GM21723 (cell line): ENCODE measurements at regions not wholly inside any gene's neighbourhood (a gene's known extent, or its start where the extent isn't known, plus 50 kb on each side); places are given as distances from the start of the nearest gene placed in this dataset.

Source experiments
- ATAC-seq: cut with Tn5 transposase; IDR thresholded peaks from one replicate; pipeline ENCODE4 v1.9.1; 2021; ENCODE audit warnings: mild to moderate bottlenecking, moderate library complexity; ENCODE audit not compliant: unreplicated experiment

DNA sequence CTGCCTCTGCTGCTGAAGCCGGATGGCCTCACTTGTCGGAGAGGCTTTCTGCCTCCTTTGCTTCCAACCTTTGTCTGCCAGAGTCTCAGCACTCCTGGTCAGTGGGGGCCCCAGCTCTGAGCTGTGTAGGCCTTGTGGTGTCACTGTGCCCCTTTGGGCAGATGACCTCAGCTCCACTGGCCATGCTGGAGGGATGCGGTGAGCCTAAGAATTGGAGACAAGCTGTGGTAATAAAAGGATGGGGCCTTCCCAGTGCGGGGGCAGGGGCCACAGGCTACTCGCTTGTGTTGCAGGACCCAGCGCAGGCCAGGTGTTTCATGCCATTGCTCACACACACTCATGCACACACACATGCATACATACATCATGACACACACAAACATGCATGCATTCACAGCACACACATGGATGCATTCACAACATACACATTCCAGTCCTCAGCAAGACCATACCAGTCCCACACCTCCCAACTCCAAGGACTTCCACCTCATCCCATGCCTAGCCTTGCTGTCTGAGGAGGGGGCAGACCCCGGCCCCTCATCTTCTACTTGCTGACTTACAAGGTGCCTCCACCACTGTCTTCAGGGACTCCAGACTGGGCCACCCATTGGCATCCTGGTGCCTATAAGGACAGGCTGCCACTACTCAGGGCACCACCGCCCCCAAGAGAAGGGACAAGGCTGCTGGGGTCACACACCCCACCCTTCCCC is 237.7 kb downstream of the SYK start:
- no peak for ATAC-seq

DNA sequence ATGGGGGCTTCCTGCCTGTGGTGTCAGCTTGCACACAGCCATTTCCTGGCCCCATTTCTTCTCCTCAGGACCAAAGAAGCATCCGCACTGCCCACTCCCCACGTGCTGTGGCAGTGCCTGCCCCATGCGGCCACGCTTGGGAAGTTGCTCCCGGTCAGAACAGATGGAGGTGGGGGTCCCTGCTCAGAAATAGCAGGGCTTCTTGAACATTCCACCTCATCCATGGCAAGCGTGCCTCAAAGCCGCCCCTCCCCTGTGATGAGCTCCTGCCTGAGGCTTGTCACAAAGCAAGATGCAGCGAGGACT is 238.2 kb downstream of the SYK start:
- ATAC-seq = no peak

DNA sequence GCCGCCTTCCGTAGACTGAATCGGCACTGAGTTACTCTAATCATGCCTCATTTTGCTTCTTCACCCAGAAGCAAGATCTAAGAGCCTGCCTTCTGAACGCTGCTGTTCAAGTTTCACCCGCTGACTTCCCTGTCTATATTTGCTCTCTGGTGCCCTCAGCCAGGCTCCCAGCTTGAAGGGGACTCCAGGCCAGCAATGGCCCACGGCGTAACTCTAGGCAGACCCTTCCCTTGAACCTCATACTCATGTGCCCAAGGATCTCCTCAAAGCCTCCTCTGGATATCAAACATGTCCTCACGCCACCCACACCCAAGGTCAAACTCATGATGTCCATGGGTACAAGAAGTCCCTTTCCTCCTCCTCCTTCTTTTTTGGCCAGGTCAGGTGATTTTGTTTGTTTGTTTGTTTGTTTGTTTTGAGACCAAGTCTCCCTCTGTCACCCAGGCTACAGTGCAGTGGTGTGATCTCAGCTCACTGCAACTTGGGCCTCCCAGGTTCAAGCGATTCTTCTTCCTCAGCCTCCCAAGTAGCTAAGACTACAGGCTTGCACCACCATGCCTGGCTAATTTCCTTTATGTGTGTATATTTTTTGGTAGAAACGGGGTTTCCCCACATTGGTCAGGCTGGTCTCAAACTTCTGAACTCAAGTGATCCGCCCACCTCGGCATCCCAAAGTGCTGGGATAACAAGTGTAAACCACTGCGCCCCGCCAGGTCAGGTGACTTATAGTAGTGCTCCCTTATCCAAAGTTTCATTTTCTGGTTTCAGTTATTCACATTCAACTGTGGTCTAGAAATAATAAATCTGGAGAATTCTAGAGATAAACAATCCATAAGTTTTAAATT is 239.0 kb downstream of the SYK start:
- ATAC-seq = no peak

DNA sequence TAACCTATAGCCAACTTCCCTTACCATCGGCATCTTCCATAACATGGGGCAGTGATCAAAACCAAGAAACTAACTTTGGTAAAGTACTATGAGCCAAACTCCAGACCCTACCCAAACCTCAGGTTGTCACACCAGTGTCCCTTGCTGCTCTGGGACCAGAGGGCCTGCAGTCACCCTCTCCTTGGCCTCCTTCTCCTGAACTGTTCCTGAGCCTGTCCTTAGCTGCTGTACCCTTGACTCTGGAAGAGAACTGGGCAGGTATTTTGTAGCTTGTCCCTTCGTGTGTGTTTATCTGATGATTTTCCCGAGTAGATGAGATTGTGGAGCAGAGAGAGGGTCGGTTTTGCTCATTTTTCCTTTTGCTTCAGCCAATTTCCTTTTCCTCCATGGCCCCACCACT is 240.4 kb downstream of the SYK start:
- no peak for ATAC-seq

DNA sequence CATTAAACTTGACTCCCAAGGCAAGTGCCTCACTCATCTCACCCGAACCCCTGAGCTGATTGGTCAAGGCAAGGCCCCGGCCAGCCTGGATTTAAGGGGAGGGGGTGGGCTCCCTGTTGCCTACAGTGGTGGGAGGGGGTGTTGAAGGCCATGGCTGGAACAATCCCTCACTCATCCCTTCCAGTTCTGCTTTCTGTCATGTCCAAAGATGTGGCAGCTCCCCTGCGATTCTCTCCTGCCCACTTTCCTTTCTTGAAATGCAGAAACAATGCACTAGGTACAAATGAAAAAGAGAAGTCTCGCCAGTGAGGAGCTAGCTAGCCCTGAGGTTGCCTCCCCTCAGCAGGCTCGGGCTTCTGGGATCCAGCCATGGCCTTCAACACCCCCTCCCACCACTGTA is 240.9 kb downstream of the SYK start:
- ATAC-seq = no peak

DNA sequence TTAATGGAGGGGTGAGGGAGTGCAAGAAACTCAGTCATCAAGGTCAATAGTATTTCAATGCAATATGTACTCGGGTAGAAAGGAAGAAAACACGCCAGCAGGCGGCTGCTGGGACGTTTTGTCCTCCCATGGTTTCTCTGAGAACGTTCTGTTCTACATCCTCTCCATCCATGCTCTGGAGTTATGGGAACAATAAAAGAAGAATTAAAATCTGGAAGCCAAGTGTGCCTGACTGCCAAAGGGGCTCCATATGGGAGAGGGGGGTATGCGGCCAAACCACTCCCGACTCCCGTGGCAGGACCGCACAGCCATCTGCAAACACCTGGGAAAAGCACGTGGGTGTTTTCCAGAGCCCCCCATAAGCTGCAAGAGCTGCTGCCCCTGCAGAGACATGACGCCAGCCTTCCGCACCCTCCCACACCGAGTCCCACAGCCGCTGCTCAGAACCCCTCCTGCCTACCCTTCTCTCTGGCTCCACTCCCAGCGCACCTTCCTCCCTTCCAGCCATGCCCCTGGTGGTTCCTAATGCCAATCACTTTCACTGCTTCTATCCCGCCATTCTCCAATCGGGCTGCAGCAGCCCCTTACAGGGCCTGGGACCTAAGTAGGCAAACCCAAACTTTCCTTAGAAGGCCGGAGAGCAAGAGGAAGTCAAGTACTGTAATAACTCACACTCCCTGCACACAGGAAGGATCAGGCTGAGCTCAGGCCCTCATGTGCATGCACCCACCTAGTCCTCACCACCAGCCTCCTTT is 241.6 kb downstream of the SYK start:
- no peak for ATAC-seq

DNA sequence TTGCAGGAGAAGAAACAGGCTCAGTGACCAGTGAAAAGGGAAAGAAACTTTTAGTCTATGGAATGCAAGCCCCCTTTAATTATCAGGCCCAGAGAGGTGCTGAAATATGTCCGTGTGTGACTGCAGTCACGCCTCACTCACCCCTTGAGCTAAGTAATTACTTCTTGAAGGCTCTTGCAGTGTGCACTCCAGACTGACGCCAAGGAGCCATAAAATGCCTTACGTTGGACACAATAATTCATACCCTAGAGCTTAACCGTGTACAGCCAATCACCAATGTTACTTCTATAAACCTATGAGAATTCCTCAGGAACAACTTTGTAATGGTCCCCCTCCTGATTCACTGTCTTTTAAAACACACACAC is 242.2 kb downstream of the SYK start:
- ATAC-seq = no peak

DNA sequence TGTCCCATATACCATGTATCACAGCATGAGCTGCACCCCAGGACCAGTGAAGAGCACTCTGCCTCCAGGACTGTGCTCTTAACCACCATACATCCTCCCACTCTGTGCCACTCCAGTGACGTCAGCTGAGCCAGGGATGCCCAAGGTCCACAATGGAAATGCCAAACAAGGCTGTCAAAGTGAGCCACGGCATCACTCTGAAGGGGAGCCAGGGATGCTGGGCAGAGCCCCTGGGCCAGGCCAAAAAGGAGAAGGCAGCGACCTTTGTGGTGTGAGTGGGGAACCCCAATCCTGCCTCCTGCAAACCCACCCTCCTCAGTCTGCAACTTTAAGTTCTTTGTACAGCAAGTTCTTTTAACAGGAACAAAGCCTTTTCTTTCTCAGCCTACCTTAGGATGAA is 242.7 kb downstream of the SYK start:
- ATAC-seq = no peak

DNA sequence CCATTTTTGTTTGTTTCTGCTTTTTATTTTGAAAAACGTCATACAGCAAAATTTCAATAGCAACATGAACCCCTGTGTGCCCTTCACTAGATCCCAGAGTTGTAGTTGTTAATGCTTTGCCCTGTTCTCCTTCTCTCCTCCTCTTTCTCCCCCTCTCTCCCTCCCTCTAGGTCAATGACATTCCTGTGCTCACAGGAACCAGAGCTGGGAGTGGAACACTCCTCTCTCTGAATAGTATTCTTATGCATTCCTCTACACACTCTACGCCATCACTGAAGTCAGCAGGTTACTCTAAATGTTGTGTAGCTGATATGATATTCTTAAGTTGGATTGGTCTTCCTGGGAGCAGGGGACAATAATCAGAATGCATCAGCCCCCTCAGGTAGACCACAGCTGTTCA is 243.4 kb downstream of the SYK start:
- ATAC-seq = no peak

DNA sequence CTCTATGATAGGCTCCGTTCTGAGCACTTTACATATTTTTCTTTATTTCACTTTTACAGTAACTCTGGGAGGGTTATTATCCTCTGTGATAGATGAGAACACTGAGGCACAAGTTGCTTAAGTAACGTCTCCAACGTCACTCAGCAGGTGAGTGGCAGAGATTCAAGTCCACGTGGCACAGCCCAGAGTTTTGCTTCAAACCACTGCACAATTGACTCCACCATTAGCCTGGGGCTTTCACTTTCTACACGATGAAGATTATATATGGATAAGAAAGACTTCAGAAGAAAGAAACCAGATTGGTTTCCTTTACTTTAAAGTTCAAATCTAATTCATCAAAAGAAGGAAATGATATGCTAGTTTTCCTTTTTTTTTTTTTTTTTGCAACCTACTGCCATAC is 245.9 kb downstream of the SYK start:
- no peak for ATAC-seq

DNA sequence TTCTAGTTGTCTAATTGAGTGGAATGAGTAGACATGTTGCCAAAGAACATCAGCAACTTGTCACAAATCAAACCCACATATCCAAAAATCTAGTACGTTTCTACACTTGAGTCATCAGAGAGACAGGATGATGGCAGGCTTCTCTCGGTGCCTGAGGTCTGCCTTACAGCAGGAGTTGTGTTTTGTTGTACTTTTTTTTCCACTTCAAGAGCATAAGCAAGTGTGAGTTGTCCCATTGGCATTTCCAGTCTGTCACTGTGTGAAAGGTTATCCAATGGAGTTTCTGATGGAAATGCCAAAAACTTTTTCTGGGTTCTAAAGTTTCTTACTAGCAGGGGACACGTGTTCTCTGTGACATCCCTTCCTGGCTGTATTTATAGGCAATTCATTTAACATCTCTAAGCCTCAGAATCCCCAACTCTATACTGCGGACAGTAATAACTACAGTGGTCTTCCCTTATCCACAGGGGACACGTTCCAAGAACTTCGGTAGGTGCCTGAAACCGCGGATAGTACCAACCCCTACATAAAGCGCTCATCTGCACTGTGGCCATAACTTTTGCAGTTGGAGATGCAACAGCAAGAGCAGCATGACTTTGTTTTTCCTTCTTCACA is 246.5 kb downstream of the SYK start:
- no peak for ATAC-seq

DNA sequence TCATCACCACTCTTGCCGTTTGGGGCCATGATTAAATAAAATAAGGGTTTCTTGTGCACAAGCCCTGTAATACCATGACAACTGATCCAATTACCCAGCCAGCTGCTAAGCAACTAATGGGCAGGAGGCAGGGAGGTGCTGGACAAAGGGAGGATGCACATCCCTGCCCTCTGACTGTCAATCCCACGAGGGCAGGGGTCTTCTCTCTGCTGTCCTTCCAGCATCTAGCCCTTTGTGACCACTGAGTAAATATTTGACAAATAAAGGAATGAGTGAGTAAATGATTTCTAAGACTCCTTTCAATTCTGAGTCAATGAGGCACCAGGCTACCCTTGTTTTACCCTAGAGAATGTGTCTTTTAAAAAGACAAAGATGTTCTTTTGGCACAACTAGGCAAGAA is 247.1 kb downstream of the SYK start:
- no peak for ATAC-seq

DNA sequence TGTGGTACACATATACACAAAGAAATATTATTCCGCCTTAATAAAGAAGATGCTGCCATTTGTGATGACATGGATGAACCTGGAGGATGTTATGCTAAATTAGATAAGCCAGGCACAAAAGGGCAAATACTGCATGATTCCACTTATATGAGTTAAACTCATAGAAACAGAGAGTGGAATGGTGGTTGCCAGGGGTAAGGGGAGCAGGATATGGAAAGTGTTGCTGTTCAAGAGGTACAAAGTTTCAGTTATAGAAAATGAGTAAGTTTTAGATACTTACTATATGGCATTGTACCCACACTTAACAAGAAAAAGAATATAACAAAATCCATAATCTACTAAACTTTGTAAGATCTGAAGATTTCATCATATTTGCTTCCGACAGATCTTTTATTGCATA is 252.2 kb downstream of the SYK start:
- ATAC-seq = no peak

DNA sequence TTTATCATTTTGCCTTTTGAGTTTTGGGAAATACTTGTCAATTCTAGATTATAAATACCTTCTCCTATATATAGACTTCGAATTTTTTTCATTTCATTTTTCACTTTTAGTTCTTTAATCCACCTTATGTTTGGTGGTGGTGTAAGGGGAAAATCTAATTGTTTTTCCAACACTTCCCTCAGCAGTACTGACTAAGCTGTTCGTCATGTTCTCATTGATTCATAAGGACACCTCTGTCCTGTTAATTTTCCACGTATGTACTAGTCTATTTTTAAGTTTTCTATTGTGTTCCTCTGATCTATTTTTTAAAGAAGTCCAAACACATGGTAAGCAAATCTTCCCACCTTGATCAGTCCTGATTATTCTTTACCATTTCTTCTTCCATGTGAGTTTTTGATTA is 254.2 kb downstream of the SYK start:
- ATAC-seq = no peak

DNA sequence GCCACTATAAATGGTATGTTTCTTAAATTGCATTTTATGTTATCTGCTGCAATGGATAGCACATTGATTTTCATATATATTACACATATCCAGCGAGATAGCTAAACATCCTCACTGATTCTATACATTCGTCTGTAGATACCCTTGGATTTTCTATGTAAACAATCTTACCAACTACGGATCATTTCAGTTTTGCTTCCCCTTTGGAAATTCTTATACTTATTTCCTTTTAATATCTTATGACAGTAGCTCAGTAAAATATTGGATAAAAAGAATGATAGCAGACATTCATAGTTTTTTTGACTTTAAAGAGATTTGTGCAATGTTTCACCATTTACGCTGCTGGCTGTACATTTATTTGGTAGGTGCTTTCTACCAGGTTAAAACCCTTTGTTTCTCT is 254.9 kb downstream of the SYK start:
- ATAC-seq = no peak

DNA sequence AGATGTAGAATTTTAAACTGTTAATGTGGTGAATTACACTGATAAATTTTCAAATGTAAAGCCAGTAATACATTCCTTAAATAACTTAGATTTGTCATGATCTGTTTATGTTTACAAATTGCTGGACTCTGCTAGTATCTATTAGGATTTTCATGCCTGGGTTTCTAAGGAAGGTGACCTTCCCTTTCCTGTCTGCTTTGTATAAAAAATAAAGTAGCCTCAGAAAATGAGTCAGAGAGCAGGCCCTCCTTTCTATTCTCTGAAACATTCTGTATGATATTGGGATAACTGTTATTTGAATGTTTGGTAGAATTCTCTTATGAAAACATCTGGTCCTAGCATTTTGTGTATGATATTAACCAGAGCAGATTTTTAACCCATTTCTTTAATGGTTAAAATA is 255.3 kb downstream of the SYK start:
- ATAC-seq = no peak

DNA sequence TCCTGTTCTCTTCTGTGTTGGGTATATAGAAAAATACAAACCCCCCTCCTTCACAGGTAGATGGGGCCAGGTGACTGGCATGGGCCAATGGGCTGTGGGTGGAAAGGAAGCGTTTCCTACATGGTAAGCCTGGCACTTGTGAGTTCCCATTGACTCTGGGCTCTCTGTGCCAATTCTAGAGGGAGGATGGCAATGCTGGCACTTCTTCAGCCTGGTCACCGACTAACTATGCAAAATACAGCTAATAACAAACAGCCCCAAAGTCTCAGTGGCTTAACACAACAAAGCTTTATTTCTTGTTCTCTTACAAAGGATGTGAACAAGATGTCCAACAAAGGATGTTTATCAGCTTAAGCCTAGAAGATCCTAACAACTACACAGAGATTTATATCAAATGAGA is 258.1 kb downstream of the SYK start:
- no peak for ATAC-seq

DNA sequence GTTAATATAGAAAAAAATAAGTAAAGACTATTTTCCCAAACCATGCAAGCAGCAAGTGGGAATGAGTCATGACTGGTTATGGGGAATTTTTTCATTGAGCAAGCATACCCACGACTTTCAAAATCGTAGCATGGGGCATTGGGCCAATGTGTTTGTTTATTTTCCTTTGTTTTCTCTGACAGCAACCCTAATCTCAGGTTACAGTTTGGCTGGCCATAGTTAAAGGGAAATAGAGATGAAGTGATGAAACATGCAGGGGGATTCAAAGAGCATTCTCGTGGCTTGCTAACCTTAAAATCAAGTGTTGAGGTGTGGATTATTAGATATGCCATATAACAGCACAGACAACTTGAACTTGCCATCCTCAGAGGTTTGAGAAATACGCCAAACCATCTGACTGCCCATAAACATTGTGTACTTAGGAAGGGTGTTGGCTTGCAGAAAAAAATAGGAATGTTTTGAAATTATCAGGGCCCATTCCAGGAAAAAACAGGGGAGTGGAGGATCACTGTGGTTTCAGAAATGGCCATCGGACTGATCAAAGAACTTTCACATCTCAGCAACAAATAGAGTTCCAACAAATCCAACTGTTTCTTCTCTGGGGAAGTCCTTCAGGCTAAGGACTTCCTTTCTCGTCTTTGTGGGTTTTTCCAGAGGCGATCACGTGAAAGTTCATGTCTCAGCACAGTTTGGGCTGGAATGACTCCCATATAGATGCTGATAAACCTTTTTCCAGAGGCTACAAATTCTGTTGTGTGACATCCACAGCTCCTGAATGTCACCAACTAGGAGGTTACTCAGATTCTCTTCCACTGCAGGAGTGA is 259.1 kb downstream of the SYK start:
- no peak for ATAC-seq

DNA sequence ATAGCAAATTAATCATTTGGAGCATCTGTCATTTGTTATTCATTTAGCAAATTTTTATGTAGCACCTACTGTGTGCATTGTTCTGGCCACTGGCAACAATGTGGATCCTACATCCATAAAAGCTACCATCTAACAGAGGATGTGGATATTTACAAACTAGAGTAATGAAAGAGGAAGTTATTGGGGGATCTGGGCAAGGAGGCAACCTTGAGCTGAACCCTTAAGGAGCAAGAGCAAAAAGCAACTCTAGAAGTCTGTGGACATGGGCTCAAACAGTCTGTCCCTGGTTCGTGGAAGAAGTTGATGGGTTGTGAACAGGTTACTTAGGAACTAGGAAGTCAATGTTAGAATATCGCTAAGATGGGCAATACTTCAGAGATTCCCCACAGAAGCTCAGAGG is 259.9 kb downstream of the SYK start:
- ATAC-seq = no peak

DNA sequence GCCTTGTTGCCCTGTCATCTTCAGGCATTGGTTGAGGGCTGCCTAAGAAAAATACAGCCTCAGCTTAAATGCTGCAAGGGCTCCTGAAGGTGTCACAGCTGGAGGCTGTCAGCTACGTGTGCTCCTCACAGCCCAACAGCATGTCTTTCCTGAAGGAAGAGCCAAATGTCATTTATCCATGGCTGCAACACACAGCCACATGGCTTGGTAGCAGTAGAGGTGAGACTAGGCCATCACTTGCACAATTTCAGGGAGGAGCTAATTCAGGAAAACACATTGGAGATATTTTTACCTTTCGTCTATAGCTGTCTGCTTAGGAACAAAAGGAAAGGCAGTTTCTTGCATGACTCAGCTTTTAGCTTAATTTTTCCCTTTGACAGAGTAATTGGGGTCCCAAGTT is 260.7 kb downstream of the SYK start:
- ATAC-seq = no peak

DNA sequence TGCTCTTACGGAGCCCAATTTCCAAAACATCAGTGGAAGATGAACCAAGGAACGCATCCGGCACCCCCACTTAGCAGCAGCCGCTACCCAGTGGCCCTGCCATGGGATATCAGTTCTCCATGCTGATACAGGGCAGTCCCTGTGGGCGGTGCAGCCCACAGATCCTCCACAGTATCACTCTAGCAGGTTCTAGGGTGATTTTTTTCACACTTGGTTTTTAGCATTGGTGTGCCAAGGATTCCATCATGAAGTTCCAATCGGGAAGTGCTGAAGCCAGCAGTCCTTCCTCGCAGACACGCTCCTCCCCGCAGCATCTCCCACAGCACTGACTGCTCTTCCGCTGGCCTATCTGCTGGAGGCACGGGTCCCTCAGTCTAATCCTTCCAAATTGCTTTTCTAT is 261.9 kb downstream of the SYK start:
- no peak for ATAC-seq
